Lower leg skin (tissue), 3 donors: ENCODE measurements at regions not wholly inside any gene's neighbourhood (a gene's known extent, or its start where the extent isn't known, plus 50 kb on each side); places are given as distances from the start of the nearest gene placed in this dataset.
"Not testable (repeated sequence)": the region's sequence is repeated elsewhere in the genome, so short reads cannot be mapped to it uniquely, and the experiment has no call there.

Source experiments
- POLR2A ChIP-seq, 2 donors: fragments of 450-650 bp; IDR thresholded peaks; one replicate each; pipeline ENCODE4 v1.6.1; 2016 to 2017; ENCODE audit warnings: antibody characterized with exemption in 2 of 2, mild to moderate bottlenecking in 1 of 2, moderate library complexity in 1 of 2
- TF ChIP-seq, protein P1 (sequence below), 3 donors: fragments of 450-650 bp; IDR thresholded peaks; one replicate each; pipeline ENCODE4 v1.5.1; 2016; ENCODE audit warnings: antibody characterized with exemption in 3 of 3, mild to moderate bottlenecking in 3 of 3, moderate library complexity in 2 of 3

DNA sequence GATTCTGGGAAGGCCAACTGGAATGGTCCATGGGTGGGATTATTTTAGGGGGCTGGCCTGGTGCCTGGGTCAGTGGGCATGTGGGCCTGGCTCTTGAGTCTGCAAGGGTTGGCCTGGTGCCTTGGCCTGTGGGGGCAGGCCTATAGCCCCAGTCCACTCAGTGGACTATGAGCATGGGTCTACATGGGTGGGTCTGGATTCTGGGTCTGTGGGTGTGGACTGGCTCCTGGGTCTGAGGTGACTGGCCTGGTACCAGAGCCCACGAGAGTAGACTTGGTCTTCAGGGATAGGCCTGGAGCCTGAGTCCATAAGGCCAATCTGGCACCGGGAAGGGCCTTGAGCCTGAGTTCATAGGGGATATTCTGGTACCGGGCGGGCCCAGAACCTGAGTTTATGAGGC lies 361.6 kb upstream of the SPATA31A3 start:
- TF ChIP-seq, protein P1, sequence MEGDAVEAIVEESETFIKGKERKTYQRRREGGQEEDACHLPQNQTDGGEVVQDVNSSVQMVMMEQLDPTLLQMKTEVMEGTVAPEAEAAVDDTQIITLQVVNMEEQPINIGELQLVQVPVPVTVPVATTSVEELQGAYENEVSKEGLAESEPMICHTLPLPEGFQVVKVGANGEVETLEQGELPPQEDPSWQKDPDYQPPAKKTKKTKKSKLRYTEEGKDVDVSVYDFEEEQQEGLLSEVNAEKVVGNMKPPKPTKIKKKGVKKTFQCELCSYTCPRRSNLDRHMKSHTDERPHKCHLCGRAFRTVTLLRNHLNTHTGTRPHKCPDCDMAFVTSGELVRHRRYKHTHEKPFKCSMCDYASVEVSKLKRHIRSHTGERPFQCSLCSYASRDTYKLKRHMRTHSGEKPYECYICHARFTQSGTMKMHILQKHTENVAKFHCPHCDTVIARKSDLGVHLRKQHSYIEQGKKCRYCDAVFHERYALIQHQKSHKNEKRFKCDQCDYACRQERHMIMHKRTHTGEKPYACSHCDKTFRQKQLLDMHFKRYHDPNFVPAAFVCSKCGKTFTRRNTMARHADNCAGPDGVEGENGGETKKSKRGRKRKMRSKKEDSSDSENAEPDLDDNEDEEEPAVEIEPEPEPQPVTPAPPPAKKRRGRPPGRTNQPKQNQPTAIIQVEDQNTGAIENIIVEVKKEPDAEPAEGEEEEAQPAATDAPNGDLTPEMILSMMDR (IDR thresholded peaks at IDR 0.05), result not testable (repeated sequence)
- TF ChIP-seq POLR2A (IDR thresholded peaks at IDR 0.05), result not testable (repeated sequence)
